A204.1 (cell line): ENCODE measurements at regions not wholly inside any gene's neighbourhood (a gene's known extent, or its start where the extent isn't known, plus 50 kb on each side); places are given as distances from the start of the nearest gene placed in this dataset.
"Not testable (repeated sequence)": the region's sequence is repeated elsewhere in the genome, so short reads cannot be mapped to it uniquely, and the experiment has no call there.

Source experiments
- FAIRE-seq: peaks from 2 replicates; lab custom pipeline; 2012; peaks lifted over from hg19 to GRCh38; lab: Jason Lieb, UNC

DNA sequence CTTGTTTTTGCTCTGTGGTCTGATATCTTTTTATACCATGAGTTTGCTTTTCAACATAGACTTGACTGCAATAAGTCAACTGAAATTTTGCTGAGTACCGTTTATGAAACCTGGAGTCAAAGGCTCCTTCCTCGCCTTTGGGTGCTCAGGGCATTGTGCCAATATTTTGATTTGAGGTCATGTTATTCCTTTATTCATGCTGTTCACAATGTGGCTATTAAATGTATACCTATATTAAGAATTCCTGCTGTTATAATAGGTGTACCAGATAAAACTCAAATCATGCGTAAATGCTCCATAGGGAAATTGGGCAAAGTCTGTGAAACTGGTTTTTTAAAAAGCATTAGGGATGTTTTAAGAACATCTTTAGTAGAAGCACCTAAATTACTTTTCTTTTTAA, 334.0 kb upstream of the NUDT12 start:
- FAIRE-seq: no peak

DNA sequence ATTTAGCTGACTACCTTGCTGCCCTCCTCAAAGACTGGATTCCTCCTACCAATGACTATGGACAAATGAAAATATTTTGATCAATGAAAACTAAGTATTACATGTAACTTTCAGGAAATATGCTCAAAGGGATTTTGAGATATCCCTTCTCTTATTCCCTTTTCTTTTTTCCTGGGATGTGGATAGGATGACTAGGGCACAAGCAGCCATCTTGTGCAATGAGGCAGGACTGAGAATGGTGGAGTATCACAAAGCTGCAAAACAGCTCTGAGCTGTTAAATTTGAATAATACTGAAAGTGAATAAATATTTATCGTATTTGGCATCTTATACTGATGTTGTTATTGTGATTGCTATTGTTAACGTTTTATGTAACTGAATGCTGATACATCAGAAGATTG, 333.1 kb upstream of the NUDT12 start:
- no peak for FAIRE-seq

DNA sequence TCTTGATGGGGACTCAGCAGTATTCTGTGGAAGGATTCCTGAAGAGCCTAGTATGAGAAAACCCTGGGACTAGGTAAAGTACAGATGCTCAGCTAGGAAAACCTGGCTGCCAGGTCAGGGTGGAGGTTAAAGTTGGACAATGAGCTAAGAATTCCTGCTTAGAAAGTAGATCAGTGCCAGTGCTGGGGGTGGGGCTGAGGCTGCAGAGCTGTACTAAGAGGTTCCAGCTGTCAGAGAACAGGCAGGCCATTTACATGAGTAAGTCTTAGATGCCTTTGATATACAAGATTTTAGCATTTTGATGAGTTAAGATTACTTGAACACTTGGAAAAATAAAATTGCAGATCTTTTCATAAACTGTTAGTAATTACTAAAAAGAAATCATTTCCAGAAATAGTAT, 332.3 kb upstream of the NUDT12 start:
- no peak for FAIRE-seq

DNA sequence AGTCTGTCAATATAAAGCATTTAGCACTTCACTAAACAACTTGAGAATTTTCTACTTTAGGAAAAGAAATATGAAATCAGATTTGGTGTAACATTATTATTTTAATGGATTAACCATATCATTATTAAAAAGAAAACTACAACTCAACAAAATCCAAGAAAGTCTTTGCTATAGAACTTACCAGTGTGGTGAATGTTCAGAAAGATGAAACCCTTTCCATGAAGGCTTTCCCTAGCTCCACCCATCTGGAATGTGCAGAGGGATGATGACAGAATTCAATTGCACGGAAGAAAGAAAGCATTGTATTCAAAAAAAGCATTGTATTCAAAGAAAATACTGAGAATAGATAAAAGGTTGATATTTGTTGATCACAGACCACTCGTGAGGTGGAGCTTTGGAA, 328.6 kb upstream of the NUDT12 start:
- FAIRE-seq: no peak

DNA sequence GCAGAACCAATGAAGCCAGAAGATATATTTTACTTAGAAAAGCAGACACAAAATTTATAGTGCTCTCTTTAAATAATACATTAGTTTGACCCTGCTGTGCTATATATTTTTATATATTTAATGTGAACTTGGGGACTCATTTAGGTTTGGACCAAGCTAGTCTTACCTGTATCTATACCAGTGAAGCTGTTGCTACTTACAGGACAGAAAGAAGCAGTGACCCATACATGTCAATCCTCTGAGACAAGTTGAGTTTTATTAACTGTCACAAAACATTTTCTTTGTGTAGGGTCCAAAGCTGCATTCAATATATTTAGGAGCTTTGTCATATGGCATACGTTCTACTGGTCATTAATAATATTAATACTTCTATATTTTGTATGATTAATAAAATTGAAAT, 327.7 kb upstream of the NUDT12 start:
- no peak for FAIRE-seq

DNA sequence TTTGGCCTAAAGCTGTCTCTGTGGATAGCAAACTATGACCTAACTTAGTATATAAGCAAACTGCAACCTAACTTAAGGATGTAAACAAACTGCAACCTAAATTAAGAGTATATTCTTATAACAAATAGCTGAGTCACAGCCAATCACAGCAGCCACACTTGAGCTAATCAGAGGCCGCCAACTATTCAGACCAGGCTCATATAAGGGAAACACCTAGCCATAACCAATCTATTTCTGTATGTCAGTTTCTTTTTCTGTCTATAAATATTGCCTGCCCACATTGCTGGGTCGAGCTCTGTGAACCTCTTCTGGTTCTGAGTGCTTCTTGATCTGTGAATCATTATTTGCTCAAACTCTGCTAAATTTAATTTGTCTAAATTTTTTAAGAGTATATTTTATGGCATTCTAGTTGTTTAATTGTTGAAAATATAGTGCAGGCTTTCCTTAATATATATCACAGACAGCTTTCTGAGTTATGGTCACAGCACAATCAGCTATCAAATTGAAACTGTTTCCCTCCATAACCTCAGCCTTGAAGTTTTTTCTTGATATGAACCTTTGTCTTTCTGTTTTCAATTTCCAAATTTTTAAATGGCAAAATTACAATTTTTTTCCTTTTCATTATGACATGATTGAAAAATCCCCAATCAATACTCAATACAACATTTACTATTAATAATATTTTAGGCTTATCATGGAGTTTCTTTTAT, 327.1 kb upstream of the NUDT12 start:
- no peak for FAIRE-seq

GRCh38 chr5:103886826-103887225, 324.2 kb upstream of the NUDT12 start:
- no peak for FAIRE-seq

DNA sequence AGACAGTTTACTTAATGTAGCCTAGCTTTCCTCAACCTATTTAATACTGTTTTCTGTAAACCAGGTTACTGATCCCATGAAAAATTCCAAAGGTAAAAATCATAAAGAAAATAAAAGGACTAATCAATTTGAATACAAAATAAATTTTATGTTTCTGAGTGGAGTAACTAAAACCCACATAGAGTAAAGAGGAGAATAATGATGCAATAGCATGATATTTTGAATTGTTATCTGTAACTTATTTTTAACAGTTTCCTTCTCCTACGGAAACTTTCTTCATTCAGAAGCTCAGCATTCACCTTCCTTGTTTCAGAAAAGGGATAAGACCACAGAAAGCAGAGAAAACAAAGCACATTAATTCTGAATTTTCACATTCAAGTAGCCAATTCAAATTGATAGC, 320.6 kb upstream of the NUDT12 start:
- FAIRE-seq: no peak

- FAIRE-seq: no peak
These were observed 319.0 kb upstream of the NUDT12 start for GRCh38 chr5:103881560-103881959.

- no peak for FAIRE-seq
These were observed 305.4 kb upstream of the NUDT12 start for GRCh38 chr5:103867857-103868598.

DNA sequence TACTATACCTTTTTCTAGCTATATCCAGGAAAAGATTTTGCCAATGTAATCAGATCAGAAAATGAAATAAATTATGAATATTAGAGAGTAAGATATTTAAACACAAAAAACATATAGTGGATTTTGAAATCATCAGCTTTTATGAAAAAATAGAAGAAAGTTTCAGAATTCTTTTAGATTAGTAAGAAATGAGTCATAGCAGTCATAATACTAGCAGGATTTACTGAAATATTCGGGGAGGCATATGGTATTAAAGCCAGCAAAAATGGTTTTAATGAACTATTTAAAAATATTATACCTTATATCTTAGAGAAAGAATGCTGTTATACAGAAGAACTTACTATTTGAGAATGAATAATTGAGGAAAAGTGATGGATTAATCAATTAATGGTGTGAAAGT, 303.6 kb upstream of the NUDT12 start:
- no peak for FAIRE-seq

GRCh38 chr5:103862398-103862797, 299.8 kb upstream of the NUDT12 start:
- FAIRE-seq: no peak

- no peak for FAIRE-seq
These were observed 297.7 kb upstream of the NUDT12 start for GRCh38 chr5:103860327-103860726.

DNA sequence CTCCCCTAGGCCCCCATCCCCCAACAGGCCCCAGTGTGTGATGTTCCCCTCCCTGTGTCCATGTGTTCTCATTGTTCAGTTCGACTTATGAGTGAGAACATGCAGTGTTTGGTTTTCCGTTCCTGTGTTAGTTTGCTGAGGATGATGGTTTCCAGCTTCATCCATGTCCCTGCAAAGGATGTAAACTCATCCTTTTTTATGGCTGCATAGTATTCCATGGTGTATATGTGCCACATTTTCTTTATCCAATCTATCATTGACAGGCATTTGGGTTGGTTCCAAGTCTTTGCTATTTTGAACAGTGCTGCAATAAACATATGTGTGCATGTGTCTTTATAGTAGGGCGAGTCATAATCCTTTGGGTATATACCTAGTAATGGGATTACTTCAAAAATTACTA, 295.8 kb upstream of the NUDT12 start:
- FAIRE-seq: not testable (repeated sequence)

- no peak for FAIRE-seq
These were observed 288.5 kb upstream of the NUDT12 start for GRCh38 chr5:103851091-103851490.

DNA sequence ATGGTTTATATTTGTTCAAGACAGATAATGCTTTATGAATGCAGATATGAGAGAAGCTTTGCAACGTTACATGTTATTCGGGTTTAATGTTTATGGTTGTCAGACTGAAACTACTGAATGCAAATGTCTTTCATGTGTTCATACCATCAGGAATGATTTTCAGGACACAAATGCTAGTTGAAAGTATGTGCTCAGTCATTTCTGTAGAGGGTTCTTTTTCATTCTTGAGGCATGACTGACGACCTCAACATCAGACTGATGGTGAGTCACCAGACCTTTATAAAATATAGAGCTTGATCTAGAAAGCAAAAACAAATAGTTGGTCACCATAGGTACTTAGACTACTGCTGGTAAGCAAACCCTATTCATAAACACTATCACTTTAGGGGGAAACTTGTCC, 287.3 kb upstream of the NUDT12 start:
- no peak for FAIRE-seq

DNA sequence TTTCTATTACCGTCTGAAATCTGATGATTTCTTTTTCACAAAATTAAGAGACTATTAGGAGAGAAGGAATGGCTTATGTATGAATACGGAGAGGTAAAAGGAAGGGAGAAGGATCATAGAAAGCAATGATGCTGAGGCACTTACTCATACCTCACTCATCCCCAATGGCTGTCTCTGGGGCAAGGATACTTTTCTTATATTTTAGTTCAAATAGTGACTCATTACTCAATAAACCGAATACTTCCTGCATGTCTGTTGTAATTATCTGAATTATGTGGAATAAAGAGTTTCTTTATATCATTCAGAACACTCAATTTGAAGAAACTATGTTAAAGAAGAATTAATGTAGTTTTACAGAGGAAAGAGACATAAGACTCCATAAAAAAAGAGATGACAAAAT, 284.5 kb upstream of the NUDT12 start:
- no peak for FAIRE-seq

DNA sequence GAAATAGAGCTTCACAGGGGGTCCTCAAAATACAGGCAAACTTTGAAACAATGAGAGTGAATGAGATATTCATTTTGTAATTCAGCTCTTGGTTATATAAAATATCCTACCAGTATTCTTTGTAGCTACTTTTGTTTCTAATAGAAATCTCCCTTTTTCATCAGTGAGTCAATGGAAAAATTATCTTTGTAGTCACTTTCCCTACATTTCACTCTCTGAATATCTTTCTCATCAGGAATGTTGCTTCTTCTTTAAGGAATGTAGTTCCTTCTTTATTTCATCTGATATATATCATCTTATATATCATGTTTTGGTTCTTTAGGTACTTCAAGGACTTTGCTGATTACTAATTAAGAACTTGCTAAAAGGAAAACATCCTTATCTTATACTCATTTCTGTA, 280.3 kb upstream of the NUDT12 start:
- FAIRE-seq: no peak

DNA sequence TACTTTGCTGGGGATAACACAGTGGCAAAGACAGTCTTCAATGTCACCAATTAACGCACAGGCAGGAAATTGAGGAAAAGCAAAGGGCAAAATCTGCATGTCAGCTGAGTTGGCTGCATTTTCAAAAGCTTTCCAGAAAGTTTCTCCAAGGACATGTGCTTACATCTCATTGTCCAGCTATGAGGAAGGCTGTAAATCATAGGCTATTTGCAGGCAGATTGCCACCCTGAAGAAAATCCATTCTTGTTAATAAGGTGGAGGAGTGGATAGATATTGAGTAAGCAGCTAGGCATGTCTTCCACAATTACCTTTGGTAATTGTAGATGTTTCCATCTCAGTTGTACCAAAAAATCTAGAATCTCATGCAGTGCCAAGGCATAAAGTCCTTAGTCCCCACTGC, 278.0 kb upstream of the NUDT12 start:
- FAIRE-seq: no peak

DNA sequence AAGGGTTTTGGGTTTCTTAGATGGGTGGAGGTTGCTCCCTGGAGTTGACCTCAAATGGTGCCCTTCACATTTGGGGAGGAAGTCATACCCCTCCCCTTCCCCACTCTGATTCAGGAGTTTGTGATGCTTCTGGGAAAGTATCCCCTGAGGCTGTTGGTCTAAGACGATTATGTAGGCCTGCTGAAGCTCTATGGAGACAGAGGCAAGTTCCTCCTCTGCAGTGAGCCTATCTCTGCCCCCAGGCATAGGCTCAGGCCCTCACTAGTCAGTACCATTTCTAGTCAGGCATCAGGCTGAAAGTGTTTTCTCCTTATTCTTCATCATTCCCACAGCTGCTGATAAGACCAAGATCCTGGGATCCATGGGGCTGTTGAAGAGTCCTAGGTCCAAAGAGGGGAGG, 271.6 kb upstream of the NUDT12 start:
- FAIRE-seq: no peak

DNA sequence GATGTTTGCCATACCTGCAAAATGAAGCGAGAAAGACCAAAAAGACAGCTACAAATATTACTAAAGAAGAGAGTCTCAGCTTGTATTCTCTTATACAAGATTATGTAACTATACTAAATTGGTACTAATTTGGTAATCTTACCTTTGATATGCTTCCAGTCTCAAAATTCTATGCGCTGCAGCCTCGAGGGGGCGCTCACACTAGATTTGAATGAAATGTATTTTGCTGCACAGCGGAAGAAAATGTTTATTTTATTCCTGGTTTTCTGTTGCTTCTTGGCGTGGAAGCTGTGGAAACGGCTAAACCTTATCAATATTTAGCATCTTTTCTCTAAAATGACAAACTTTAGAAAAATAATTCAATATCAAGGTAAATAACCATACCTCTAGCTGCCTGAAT, 267.0 kb upstream of the NUDT12 start:
- no peak for FAIRE-seq

DNA sequence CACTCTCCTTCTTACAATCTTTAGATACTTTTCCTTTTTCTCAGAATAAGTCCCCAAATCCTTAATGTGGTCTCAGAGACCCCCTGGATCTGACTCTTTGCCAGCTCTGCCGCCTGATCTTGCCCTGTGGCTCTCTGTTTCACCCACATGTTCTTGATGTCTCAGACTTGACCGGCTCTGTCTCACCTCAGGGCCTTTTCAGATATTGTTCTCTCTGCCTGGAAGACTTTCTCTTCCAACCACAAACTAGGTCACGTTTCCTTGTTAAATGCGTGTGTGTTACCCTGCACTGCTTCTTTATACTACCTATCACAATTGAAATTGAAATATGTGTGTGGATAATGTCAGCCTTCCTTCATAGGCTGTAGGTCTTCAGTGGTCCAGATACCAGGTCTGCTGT, 265.4 kb upstream of the NUDT12 start:
- no peak for FAIRE-seq

DNA sequence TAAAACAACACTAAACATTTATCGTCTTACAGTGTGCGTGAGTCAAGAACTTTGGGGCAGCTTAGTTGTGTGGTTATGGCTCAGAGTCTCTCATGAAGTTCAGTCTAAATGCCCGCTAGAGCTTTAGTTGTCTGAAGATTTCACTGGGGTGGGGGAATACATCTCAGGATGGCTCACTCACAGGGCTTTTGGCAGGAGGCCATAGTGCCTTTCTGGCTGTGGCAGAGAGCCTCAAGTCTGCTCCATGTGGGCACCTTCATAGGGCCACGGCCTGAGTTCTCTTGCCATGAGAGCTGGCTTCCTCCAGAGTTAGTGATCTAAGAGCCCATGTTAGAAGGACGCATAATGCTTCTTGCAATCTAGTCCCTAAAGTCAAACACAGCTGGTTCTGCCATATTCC, 258.8 kb upstream of the NUDT12 start:
- FAIRE-seq: no peak

DNA sequence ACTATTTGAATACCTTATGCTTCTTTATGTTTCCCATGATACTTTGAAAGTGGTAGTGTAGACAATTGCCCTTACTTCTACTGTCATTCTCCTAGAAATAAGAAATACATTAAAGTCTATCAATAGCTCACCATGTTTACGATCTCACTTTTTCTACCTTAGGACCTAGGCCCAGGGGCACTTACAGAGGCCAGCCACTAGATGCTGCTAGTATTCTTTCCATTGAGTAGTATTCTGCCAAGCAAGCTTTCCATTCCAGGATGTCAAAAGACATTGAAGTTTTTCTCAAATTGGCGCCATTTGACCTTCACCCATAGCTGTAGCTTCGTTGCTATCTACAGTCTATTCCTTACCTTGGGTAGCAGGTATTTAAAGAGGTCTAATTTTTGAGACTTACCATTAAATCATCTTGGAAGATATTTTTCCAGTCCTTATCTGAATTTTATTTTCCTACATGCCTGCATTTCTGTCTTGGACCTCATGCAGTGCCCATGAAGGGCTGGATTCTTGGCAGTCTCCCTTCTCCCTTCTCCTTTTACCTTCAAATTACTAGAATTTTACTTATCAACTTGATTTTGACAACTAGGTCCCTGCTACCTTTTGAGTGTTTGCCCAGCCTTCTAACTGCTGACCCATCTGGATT, 246.0 kb upstream of the NUDT12 start:
- FAIRE-seq: peak; percentile 57
